Body of pancreas (tissue), 4 donors: ENCODE measurements at regions not wholly inside any gene's neighbourhood (a gene's known extent, or its start where the extent isn't known, plus 50 kb on each side); places are given as distances from the start of the nearest gene placed in this dataset.

ENCODE experiments used
- ATAC-seq: fragments of 150-250 bp; one replicate; pipeline ENCODE4 v1.9.1; 2016
- DNase-seq, 4 donors: peaks; one replicate each; pipeline ENCODE4 v3.0.0-alpha.2; 2019
- H3K27ac ChIP-seq, 4 donors: fragments of 200-600 bp; sonication (generic); 1 replicate in 3 of 4; 2 replicates in 1 of 4; pipeline versions ENCODE4 v1.5.1 to v1.6.1; 2016 to 2019; ENCODE audit warnings: mild to moderate bottlenecking in 1 of 4, mixed read lengths in 1 of 4, moderate library complexity in 1 of 4
- H3K27me3 ChIP-seq, 2 donors: fragments of 200-600 bp; sonication (generic); one replicate each; pipeline ENCODE4 v1.6.0; 2016; ENCODE audit warnings: mild to moderate bottlenecking in 1 of 2
- H3K36me3 ChIP-seq, 2 donors: fragments of 200-600 bp; sonication (generic); replicated peaks in 1 of 2; 2 replicates each; pipeline ENCODE4 v1.5.1; 2016; ENCODE audit warnings: low read depth in 2 of 2; ENCODE audit not compliant: insufficient read depth in 1 of 2
- H3K4me1 ChIP-seq: fragments of 200-600 bp; sonication (generic); one replicate; pipeline ENCODE4 v1.6.0; 2016
- H3K4me3 ChIP-seq, 2 donors: fragments of 200-600 bp; sonication (generic); 1 replicate in 1 of 2; 2 replicates in 1 of 2; pipeline ENCODE4 v1.5.1; 2016 to 2019
- H3K9me3 ChIP-seq, 3 donors: fragments of 200-600 bp; sonication (generic); 1 replicate in 2 of 3; 2 replicates in 1 of 3; pipeline ENCODE4 v1.5.1; 2016
- POLR2A ChIP-seq, 3 donors: fragments of 450-650 bp; IDR thresholded peaks; one replicate each; pipeline ENCODE4 v1.6.1; 2016; ENCODE audit warnings: antibody characterized with exemption in 3 of 3, mild to moderate bottlenecking in 2 of 3
- WGBS, 2 donors: methylation state at CpG; one replicate each; pipeline ENCODE4 v1.1.5; 2017; 5-methylcytosine and 5-hydroxymethylcytosine counted together
- intact Hi-C: fragments of 100-400 bp; cut with DNase I; formaldehyde crosslinking; loops from one replicate; pipeline ENCODE4 v1.15.1; 2023
- TF ChIP-seq, protein P1 (sequence below), 7 experiments: fragments of 450-650 bp in 4 of 7; fragments of 200-600 bp in 3 of 7; sonication (generic) in 3 of 7; IDR thresholded peaks; one replicate each; pipeline ENCODE4 v1.5.1; 2016 to 2019; ENCODE audit warnings: antibody characterized with exemption in 7 of 7

- intact Hi-C loops = no loop called here
- H3K27me3 ChIP-seq = no peaks in the 10 kb centered on the region
- no peaks in the 10 kb centered on the region for H3K36me3 ChIP-seq
- H3K4me3 ChIP-seq = no peak overlapping the region
- H3K9me3 ChIP-seq = no peaks in the 10 kb centered on the region
- ATAC-seq (no peak), DNase-seq (no peak)
- TF ChIP-seq, protein P1, sequence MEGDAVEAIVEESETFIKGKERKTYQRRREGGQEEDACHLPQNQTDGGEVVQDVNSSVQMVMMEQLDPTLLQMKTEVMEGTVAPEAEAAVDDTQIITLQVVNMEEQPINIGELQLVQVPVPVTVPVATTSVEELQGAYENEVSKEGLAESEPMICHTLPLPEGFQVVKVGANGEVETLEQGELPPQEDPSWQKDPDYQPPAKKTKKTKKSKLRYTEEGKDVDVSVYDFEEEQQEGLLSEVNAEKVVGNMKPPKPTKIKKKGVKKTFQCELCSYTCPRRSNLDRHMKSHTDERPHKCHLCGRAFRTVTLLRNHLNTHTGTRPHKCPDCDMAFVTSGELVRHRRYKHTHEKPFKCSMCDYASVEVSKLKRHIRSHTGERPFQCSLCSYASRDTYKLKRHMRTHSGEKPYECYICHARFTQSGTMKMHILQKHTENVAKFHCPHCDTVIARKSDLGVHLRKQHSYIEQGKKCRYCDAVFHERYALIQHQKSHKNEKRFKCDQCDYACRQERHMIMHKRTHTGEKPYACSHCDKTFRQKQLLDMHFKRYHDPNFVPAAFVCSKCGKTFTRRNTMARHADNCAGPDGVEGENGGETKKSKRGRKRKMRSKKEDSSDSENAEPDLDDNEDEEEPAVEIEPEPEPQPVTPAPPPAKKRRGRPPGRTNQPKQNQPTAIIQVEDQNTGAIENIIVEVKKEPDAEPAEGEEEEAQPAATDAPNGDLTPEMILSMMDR (IDR thresholded peaks at IDR 0.05) = no peak
- no peak for TF ChIP-seq POLR2A (IDR thresholded peaks at IDR 0.05)
- no peak overlapping the region for H3K27ac ChIP-seq
- 47 to 58% methylated on average over 1 of the region's 1 CpG for WGBS, 2 donors
- H3K4me1 ChIP-seq = no peaks in the 10 kb centered on the region
Measured at GRCh38 chr2:139454251-139454650, 674.1 kb upstream of the NXPH2 start.

GRCh38 chr2:139439100-139439499 lies 658.9 kb upstream of the NXPH2 start:
- no peak for TF ChIP-seq POLR2A (IDR thresholded peaks at IDR 0.05)
- TF ChIP-seq, protein P1 (IDR thresholded peaks at IDR 0.05) = no peak
- Histone ChIP-seq H3K27me3 (no peaks in the 10 kb centered on the region), H3K36me3 (no peaks in the 10 kb centered on the region), H3K4me1 (no peaks in the 10 kb centered on the region), H3K4me3 (no peak overlapping the region), H3K9me3 (no peaks in the 10 kb centered on the region), H3K27ac (no peak overlapping the region)
- intact Hi-C loops = no loop called here
- no peak for ATAC-seq
- no peak for DNase-seq

DNA sequence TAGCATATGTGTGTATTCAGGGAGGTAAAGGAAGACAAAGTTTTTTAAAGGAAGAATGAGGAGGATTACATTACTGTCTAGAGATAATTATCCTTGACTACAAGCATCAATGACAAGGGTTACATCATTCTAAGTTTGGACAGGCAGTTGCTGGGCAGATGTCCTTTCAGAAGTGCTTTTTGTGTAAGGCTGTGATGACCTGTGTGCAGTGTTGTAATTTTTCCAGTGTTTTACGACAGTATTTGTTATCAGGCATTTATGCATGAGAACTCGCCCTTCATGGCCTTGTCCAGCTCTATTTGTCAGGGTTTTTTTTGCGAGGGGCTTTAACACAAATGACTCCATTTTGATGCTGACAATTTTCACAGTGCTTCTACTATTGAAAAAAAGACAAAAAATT lies 658.3 kb upstream of the NXPH2 start:
- no peak overlapping the region for H3K27ac ChIP-seq
- intact Hi-C loops = no loop called here
- no peaks in the 10 kb centered on the region for H3K4me1 ChIP-seq
- DNase-seq (no peak), ATAC-seq (no peak)
- no peak overlapping the region for H3K4me3 ChIP-seq
- H3K27me3 ChIP-seq = no peaks in the 10 kb centered on the region
- H3K9me3 ChIP-seq = no peaks in the 10 kb centered on the region
- H3K36me3 ChIP-seq = no peaks in the 10 kb centered on the region
- 54 to 57% methylated on average over 3 of the region's 3 CpGs for WGBS, 2 donors
- TF ChIP-seq, protein P1 (IDR thresholded peaks at IDR 0.05) = no peak

- H3K27ac ChIP-seq = no peak overlapping the region
- 55 to 59% methylated on average over 4 of the region's 4 CpGs for WGBS, 2 donors
- no peaks in the 10 kb centered on the region for H3K36me3 ChIP-seq
- no peaks in the 10 kb centered on the region for H3K4me1 ChIP-seq
- ATAC-seq (no peak), DNase-seq (no peak)
- no peaks in the 10 kb centered on the region for H3K9me3 ChIP-seq
- no peak for TF ChIP-seq POLR2A (IDR thresholded peaks at IDR 0.05)
- TF ChIP-seq, protein P1 (IDR thresholded peaks at IDR 0.05) = no peak
- H3K4me3 ChIP-seq = no peak overlapping the region
- no peaks in the 10 kb centered on the region for H3K27me3 ChIP-seq
- intact Hi-C loops = no loop called here
Measured at GRCh38 chr2:139427164-139427563, 647.0 kb upstream of the NXPH2 start.

DNA sequence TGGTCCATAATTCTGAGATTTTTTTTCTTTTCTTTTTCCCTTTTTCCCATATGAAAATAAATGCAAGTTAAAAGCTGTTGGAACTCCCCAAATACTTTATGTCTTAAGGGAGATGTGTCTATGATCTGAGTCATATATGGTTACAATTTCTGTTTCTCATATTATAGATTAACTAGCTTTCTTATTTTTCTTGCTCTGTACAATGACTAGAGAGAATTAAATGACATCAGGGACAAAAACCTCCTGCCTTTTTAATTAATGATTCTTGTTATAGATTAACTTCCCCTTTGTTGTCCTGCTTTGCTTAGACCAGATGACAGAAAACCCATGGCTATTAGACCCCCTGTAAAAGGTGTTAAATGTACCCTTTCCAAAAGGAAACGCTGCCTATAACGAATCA lies 643.9 kb upstream of the NXPH2 start:
- H3K36me3 ChIP-seq = no peaks in the 10 kb centered on the region
- ATAC-seq (no peak), DNase-seq (no peak)
- TF ChIP-seq, protein P1 (IDR thresholded peaks at IDR 0.05) = no peak
- no peak for TF ChIP-seq POLR2A (IDR thresholded peaks at IDR 0.05)
- H3K27ac ChIP-seq = no peak overlapping the region
- 11 to 19% methylated on average over 2 of the region's 2 CpGs for WGBS, 2 donors
- H3K27me3 ChIP-seq = no peaks in the 10 kb centered on the region
- no peaks in the 10 kb centered on the region for H3K4me1 ChIP-seq
- no peaks in the 10 kb centered on the region for H3K9me3 ChIP-seq
- H3K4me3 ChIP-seq = no peak overlapping the region
- intact Hi-C loops = no loop called here
